Mesothelial cell of epicardium (in vitro differentiated cells): ENCODE measurements at regions not wholly inside any gene's neighbourhood (a gene's known extent, or its start where the extent isn't known, plus 50 kb on each side); places are given as distances from the start of the nearest gene placed in this dataset.
A peak's percentile ranks its signal among the peaks of the same experiment; 100 is the strongest.

Experiments used
- DNase-seq, 2 experiments: peaks; one replicate each; pipeline ENCODE4 v3.0.0; 2021; ENCODE audit warnings: low spot score in 2 of 2; ENCODE audit not compliant: unreplicated experiment in 2 of 2
- H3K27ac Mint-ChIP-seq: 2 replicates; pipeline ENCODE4 v1.8.0; 2021; ENCODE audit warnings: mixed read lengths
- H3K27me3 Mint-ChIP-seq: 2 replicates; pipeline ENCODE4 v1.8.0; 2021; ENCODE audit warnings: low read depth, mixed read lengths
- H3K36me3 Mint-ChIP-seq: 2 replicates; pipeline ENCODE4 v1.8.0; 2021; ENCODE audit warnings: mixed read lengths
- H3K4me1 Mint-ChIP-seq: 2 replicates; pipeline ENCODE4 v1.8.0; 2021; ENCODE audit warnings: mixed read lengths
- H3K4me3 Mint-ChIP-seq: 2 replicates; pipeline ENCODE4 v1.8.0; 2021; ENCODE audit warnings: mild to moderate bottlenecking, moderate library complexity, mixed read lengths
- H3K9me3 Mint-ChIP-seq: 2 replicates; pipeline ENCODE4 v1.8.0; 2021; ENCODE audit warnings: mixed read lengths
- TF ChIP-seq, protein P1 (sequence below): fragments of 200-600 bp; sonication (generic); IDR thresholded peaks from one replicate; pipeline ENCODE4 v1.5.0; 2021; ENCODE audit warnings: antibody characterized with exemption; ENCODE audit not compliant: unreplicated experiment

DNA sequence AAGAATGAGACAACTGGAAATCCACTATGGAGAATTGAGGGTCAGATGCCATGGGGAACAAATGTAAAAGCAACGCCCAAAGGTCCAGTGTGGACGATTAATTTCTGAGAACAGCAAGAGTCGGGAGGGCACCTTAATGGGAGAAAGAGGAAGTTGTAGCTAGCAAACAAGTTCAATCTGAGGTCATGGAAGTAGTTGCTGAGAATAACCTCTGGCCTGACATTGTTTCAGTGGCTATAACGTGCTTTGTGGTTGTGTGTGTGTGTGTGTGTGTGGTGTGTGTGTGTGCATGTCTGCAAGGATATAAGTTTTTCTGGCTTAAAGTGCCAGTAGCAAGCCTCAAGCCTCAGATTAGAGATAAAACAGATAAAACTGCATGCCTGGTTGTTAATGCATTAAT, 1630.1 kb upstream of the TENM4 start:
- peaks cover 4% of the 10 kb centered on the region for H3K9me3 Mint-ChIP-seq
- H3K27ac Mint-ChIP-seq = no peak overlapping the region
- H3K27me3 Mint-ChIP-seq = no peaks in the 10 kb centered on the region
- no peak overlapping the region for H3K4me3 Mint-ChIP-seq
- no peaks in the 10 kb centered on the region for H3K36me3 Mint-ChIP-seq
- peaks cover 32% of the 10 kb centered on the region for H3K4me1 Mint-ChIP-seq
- DNase-seq = no peak
- TF ChIP-seq, protein P1, sequence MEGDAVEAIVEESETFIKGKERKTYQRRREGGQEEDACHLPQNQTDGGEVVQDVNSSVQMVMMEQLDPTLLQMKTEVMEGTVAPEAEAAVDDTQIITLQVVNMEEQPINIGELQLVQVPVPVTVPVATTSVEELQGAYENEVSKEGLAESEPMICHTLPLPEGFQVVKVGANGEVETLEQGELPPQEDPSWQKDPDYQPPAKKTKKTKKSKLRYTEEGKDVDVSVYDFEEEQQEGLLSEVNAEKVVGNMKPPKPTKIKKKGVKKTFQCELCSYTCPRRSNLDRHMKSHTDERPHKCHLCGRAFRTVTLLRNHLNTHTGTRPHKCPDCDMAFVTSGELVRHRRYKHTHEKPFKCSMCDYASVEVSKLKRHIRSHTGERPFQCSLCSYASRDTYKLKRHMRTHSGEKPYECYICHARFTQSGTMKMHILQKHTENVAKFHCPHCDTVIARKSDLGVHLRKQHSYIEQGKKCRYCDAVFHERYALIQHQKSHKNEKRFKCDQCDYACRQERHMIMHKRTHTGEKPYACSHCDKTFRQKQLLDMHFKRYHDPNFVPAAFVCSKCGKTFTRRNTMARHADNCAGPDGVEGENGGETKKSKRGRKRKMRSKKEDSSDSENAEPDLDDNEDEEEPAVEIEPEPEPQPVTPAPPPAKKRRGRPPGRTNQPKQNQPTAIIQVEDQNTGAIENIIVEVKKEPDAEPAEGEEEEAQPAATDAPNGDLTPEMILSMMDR = no peak

GRCh38 chr11:81059356-81059755, 1618.5 kb upstream of the TENM4 start:
- Mint-ChIP-seq H3K27ac (no peak overlapping the region), H3K4me1 (no peaks in the 10 kb centered on the region), H3K9me3 (no peaks in the 10 kb centered on the region), H3K36me3 (no peaks in the 10 kb centered on the region), H3K4me3 (no peak overlapping the region), H3K27me3 (no peaks in the 10 kb centered on the region)
- no peak for DNase-seq
- TF ChIP-seq, protein P1 = no peak

- H3K27me3 Mint-ChIP-seq = no peaks in the 10 kb centered on the region
- no peaks in the 10 kb centered on the region for H3K36me3 Mint-ChIP-seq
- peak overlapping the region; percentile 55 for H3K27ac Mint-ChIP-seq
- H3K9me3 Mint-ChIP-seq = no peaks in the 10 kb centered on the region
- no peak overlapping the region for H3K4me3 Mint-ChIP-seq
- TF ChIP-seq, protein P1 = no peak
- no peak for DNase-seq
- H3K4me1 Mint-ChIP-seq = peaks cover 18% of the 10 kb centered on the region
These were observed 1611.7 kb upstream of the TENM4 start for GRCh38 chr11:81052344-81053158.

GRCh38 chr11:81039916-81040524, 1599.2 kb upstream of the TENM4 start:
- no peak overlapping the region for H3K4me3 Mint-ChIP-seq
- H3K27ac Mint-ChIP-seq = no peak overlapping the region
- H3K4me1 Mint-ChIP-seq = peaks cover 14% of the 10 kb centered on the region
- TF ChIP-seq, protein P1 = no peak
- no peak for DNase-seq
- H3K36me3 Mint-ChIP-seq = peaks cover 26% of the 10 kb centered on the region
- H3K27me3 Mint-ChIP-seq = no peaks in the 10 kb centered on the region
- peaks cover 41% of the 10 kb centered on the region for H3K9me3 Mint-ChIP-seq

DNA sequence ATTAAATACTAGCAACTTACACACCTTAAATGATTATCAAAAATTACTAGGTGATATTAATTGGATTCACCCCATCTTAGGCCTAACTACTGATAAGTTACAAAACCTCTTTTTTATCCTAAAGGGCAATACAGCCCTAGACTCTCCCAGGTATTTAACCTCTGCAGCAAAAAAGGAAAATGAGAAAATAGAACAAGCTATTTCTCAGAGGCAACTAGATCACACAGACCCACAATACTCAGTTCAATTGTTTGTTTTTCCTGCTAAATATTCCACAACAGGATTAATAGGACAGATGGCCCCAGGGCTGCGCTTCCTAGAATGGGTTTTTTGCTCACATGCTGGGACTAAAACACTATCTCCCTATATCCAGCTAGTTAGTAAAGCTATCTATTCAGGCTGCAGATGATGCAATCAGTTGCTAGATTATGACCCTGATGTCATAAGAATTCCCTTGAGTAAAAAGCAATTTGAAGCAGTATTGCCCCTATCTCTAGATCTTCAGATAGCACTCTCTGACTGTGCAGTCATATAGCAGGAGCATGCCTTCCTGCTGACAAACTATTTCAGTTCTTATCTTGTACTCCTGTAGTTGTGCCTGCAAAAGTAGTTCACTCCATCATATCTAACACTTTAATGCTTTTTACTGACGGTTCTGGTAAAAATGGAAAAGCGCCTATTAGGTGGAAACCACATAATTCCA, 1595.5 kb upstream of the TENM4 start:
- Mint-ChIP-seq H3K27me3 (no peaks in the 10 kb centered on the region), H3K4me1 (peaks cover 11% of the 10 kb centered on the region), H3K9me3 (peaks cover 49% of the 10 kb centered on the region), H3K4me3 (no peak overlapping the region), H3K36me3 (peaks cover 29% of the 10 kb centered on the region), H3K27ac (no peak overlapping the region)
- no peak for DNase-seq
- TF ChIP-seq, protein P1 = no peak
